Sciatic nerve (tissue), 2 donors: ENCODE measurements at regions not wholly inside any gene's neighbourhood (a gene's known extent, or its start where the extent isn't known, plus 50 kb on each side); places are given as distances from the start of the nearest gene placed in this dataset.

Experiments
- ATAC-seq: fragments of 200-7000 bp; cut with Tn5 transposase; one replicate; pipeline ENCODE4 v1.9.1; 2020; ENCODE audit warnings: mild to moderate bottlenecking, moderate library complexity
- DNase-seq: peaks from one replicate; pipeline ENCODE4 v3.0.0-alpha.2; 2020; ENCODE audit warnings: low spot score
- intact Hi-C: fragments of 100-400 bp; cut with DNase I; formaldehyde crosslinking; loops from one replicate; pipeline ENCODE4 v1.14.2; 2022
- donor health status: DM: no; HTN: no; CAD: no.
- donor health status: DM: no; HTN: no; CAD: no.

GRCh38 chr1:108082738-108083562 lies 117.2 kb downstream of the SLC25A24 start:
- ATAC-seq (no peak), DNase-seq (no peak)
- intact Hi-C loops: no loop called here

DNA sequence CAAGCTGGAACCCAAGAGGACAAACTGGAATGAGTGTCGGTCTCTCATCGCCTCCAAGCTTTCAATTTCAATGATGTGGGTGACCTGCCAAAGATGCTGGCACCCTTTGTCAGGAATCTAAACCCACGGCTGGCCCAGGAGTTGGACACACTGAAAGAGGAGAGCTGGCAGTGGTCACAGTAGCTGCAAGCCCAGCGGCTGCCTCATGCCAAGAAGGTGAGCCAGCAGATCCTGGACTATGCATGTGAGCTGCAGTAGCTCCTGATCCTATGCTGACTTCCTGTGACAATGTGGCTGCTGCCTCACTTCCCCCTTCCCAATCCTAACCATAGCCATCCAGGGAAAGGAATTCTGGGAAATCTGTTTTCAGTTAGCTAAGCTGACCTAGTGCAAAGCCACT lies 117.0 kb upstream of the VAV3 start:
- intact Hi-C loops: no loop called here
- ATAC-seq: no peak

GRCh38 chr1:108080448-108080847 lies 115.5 kb upstream of the VAV3 start:
- no peak for ATAC-seq
- no peak for DNase-seq
- intact Hi-C loops: no loop called here

More for the DNA sequence above, 117.0 kb upstream of the VAV3 start:
- no peak for DNase-seq

GRCh38 chr1:108079440-108080025 lies 114.6 kb upstream of the VAV3 start:
- intact Hi-C loops: no loop called here
- no peak for ATAC-seq
- DNase-seq: no peak

DNA sequence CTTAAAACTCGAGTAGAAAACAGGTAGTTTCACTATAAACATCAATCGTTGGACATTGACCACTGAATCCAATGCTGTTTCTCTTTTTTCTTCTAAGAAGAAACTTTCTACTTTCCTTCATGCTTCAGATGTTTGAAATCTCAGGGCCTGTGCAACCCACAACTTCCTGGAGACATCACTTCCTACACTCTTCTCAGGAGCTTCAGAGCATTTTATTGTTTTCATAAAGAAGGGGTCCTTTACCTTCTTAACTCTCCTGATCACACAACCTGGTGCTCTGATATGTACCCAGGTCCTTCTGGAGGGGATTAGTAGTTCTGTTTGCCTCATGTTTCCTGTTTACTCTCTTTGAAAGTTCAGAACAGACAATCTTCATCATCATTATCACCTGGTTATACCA lies 113.0 kb upstream of the VAV3 start:
- no peak for DNase-seq
- intact Hi-C loops: no loop called here
- no peak for ATAC-seq

DNA sequence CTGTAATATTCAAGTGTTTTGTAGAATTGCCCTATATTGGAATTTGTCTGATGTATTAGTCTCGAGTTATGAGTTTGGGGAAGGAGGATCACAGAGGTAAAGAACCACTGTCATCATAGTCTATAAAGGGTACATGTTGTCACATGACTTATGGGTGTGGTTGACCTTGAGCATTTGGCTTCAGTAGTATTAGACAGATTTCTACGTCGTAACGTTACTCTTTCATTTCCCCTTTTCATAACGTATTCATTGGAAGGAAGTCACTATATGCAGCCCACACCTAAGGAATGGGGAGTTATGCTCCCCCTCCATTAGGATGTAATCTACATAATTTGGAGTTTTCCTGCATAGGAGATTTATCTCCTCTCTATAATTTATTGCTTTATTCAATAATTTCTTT lies 110.1 kb upstream of the VAV3 start:
- intact Hi-C loops: no loop called here
- no peak for ATAC-seq
- no peak for DNase-seq

GRCh38 chr1:108072776-108073175 lies 107.8 kb upstream of the VAV3 start:
- DNase-seq (no peak), ATAC-seq (no peak)
- intact Hi-C loops: no loop called here

GRCh38 chr1:108072212-108072611 lies 107.2 kb upstream of the VAV3 start:
- DNase-seq (no peak), ATAC-seq (no peak)
- intact Hi-C loops: no loop called here

GRCh38 chr1:108071601-108072000 lies 106.6 kb upstream of the VAV3 start:
- intact Hi-C loops: no loop called here
- ATAC-seq (no peak), DNase-seq (no peak)

GRCh38 chr1:108070662-108071061 lies 105.7 kb upstream of the VAV3 start:
- intact Hi-C loops: no loop called here
- DNase-seq: no peak
- ATAC-seq: no peak

DNA sequence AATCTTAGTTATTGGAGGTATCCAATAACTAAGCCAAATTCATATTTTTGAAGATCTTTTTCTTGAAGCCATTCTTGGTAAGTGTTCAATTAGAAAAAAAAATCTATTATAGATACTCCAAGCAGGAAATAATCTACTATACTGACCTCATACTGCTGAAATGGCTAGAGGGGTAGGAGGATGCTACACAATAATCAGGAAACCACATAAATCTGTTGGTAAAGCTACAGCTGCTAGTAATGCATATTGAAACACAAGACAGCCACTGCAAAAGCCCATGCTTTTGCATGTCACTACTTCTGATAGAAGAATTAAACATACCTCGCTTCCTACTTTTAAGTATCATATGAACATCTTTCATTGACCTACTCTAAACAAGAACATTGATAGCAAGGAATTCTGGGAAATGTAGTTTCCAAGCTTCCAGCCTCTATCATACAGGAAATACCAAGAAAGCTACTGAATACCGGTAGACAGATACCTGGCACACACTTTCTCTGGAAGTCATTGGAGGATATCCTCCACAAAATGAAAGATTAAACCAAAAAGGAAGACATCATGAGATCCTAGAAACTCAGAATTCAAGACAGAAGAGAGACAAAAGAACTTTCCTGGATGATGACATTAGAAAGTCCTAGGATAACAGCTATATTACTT lies 103.0 kb upstream of the VAV3 start:
- no peak for DNase-seq
- ATAC-seq: no peak
- intact Hi-C loops: no loop called here

GRCh38 chr1:108066808-108067207 lies 101.8 kb upstream of the VAV3 start:
- DNase-seq (no peak), ATAC-seq (no peak)
- intact Hi-C loops: no loop called here

DNA sequence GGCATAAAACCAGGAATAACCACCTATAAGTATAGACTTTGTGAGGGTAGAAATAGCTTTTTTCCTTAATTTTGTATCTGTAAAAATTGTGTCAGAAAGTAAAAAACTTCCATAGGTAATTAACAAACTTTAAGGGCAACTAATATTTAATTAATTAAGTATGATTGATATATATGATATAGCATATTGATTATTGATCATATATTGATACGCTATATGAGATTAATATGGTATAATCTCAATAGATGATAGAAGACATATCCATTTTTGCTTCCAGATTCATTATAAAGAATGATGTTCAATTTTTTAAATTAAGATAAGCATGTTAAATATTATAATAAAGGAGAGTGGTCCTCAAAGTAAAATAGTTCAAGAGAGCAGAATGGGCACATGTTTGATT lies 99.3 kb upstream of the VAV3 start:
- intact Hi-C loops: no loop called here
- ATAC-seq: no peak
- DNase-seq: no peak

GRCh38 chr1:108063703-108064102 lies 98.7 kb upstream of the VAV3 start:
- DNase-seq: no peak
- no peak for ATAC-seq
- intact Hi-C loops: no loop called here

GRCh38 chr1:108059945-108060344 lies 95.0 kb upstream of the VAV3 start:
- DNase-seq: no peak
- intact Hi-C loops: no loop called here
- ATAC-seq: peak; percentile 81

DNA sequence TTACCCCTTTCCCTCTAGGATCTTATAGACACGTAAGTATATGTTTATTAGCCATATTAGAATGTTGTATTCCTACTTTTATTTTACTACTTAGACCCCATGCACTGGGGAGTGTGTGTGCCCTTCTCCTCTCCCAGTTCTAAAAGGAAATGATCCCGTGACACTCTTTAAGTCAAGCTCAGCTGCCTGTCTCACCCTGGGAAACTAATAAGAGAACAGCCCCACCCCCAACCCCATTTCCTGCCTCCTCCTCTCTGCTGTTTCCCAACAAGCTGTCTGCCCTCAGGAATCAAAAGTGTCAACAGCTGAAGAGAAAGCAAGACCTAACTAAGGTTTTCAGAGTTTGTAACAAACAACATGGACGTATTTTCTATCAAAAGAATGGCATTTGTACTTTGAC lies 92.6 kb upstream of the VAV3 start:
- peak; percentile 53 for ATAC-seq
- intact Hi-C loops: no loop called here
- no peak for DNase-seq

DNA sequence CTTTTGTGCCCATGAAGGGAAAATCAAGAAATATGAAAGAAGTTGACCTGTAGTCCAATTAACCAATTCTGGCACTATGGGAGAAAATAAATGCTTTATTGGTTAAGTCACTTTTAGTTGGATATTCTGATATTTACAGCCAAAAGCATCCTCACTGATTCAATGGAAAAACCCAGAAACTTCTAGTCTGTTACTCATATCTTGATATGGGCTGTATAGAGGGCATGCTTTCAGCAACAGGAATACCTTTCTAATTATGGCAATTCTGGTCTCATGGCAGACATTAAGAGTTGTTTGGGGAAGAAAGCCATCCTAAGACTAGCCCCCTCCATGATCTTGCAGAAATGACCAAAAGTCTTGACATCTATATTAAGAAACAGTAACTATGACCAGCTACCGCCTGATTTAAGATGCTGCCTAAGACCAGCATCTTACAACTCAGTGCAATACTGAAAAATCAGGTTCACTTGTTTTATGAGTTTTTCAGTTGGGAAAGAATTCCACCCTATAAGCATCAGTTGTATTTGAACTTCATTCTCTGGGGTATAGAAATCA lies 91.5 kb upstream of the VAV3 start:
- intact Hi-C loops: no loop called here
- DNase-seq: no peak
- ATAC-seq: no peak

DNA sequence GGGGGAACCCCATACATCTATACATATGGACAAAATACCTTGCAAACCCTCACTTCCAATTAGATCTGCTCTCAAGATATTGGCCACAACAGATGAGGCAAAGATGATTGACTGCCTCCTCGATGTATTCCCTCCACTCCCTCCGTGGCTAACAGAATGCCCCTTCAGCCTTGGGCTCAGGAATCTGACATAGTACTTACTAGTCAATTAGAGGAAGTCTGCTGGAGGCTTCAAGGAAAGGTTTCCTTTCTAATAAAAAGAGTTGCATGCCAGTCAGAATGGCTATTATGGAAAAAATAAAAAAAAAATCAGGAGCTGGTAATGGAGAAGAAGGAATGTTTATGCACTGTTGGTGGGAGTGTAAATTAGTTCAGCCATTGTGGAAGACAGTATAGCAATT lies 90.4 kb upstream of the VAV3 start:
- ATAC-seq: no peak
- no peak for DNase-seq
- intact Hi-C loops: no loop called here

GRCh38 chr1:108054396-108054795 lies 89.4 kb upstream of the VAV3 start:
- DNase-seq: no peak
- no peak for ATAC-seq
- intact Hi-C loops: no loop called here
